Astrocyte of the cerebellum (primary cell): ENCODE measurements at regions not wholly inside any gene's neighbourhood (a gene's known extent, or its start where the extent isn't known, plus 50 kb on each side); places are given as distances from the start of the nearest gene placed in this dataset.
A peak's percentile ranks its signal among the peaks of the same experiment; 100 is the strongest.
"Not testable (repeated sequence)": the region's sequence is repeated elsewhere in the genome, so short reads cannot be mapped to it uniquely, and the experiment has no call there.

Experiments used
- DNase-seq: peaks from one replicate; pipeline ENCODE4 v3.0.0-alpha.2; 2011; ENCODE audit warnings: low read depth
- H3K4me3 ChIP-seq: 2 replicates; pipeline ENCODE4 v1.5.1; 2011; ENCODE audit warnings: mild to moderate bottlenecking, low read depth, low read length, moderate library complexity
- CTCF ChIP-seq: IDR thresholded peaks from 2 replicates; pipeline ENCODE4 v1.5.1; 2012; ENCODE audit warnings: low read length, low read depth, moderate library complexity, mild to moderate bottlenecking; ENCODE audit errors: missing control alignments
- in situ Hi-C: cut with HindIII; loops from 2 replicates; pipeline ENCODE4 v1.10.0; 2017; ENCODE audit warnings: low sequenced_read_pairs

- peak; percentile 23 for DNase-seq
- in situ Hi-C loops, result no loop called here
- H3K4me3 ChIP-seq, result no peak overlapping the region
- no peak for TF ChIP-seq CTCF
Measured at GRCh38 chr1:177873238-177873637, 96.6 kb downstream of the SEC16B start.

- TF ChIP-seq CTCF, result no peak
- H3K4me3 ChIP-seq, result no peak overlapping the region
- in situ Hi-C loops, result no loop called here
- no peak for DNase-seq
Measured at GRCh38 chr1:177872308-177872900, 97.5 kb downstream of the SEC16B start.

GRCh38 chr1:177871613-177872307, 98.1 kb downstream of the SEC16B start:
- no peak for TF ChIP-seq CTCF
- in situ Hi-C loops, result no loop called here
- no peak for DNase-seq
- no peak overlapping the region for H3K4me3 ChIP-seq

GRCh38 chr1:177869586-177869985, 100.3 kb downstream of the SEC16B start:
- TF ChIP-seq CTCF, result no peak
- no peak overlapping the region for H3K4me3 ChIP-seq
- in situ Hi-C loops, result no loop called here
- no peak for DNase-seq

GRCh38 chr1:177869011-177869410, 100.8 kb downstream of the SEC16B start:
- H3K4me3 ChIP-seq, in situ Hi-C loops, DNase-seq: not testable (repeated sequence)

GRCh38 chr1:177865807-177866206, 104.1 kb downstream of the SEC16B start:
- no peak for DNase-seq
- in situ Hi-C loops, result no loop called here
- TF ChIP-seq CTCF, result no peak
- H3K4me3 ChIP-seq, result no peak overlapping the region

- in situ Hi-C loops, result loop anchor here (5.0 kb wide), 1 partner anchor 42 kb away; no protein-coding TSS in a partner anchor
- DNase-seq, result no peak
- no peak overlapping the region for H3K4me3 ChIP-seq
- TF ChIP-seq CTCF, result no peak
Measured at GRCh38 chr1:177864538-177865305, 105.1 kb downstream of the SEC16B start.
